HG02588 (cell line): ENCODE measurements at regions not wholly inside any gene's neighbourhood (a gene's known extent, or its start where the extent isn't known, plus 50 kb on each side); places are given as distances from the start of the nearest gene placed in this dataset.

Experiments
- ATAC-seq: cut with Tn5 transposase; IDR thresholded peaks from one replicate; pipeline ENCODE4 v1.9.1; 2021; ENCODE audit warnings: mild to moderate bottlenecking, moderate library complexity; ENCODE audit not compliant: unreplicated experiment

DNA sequence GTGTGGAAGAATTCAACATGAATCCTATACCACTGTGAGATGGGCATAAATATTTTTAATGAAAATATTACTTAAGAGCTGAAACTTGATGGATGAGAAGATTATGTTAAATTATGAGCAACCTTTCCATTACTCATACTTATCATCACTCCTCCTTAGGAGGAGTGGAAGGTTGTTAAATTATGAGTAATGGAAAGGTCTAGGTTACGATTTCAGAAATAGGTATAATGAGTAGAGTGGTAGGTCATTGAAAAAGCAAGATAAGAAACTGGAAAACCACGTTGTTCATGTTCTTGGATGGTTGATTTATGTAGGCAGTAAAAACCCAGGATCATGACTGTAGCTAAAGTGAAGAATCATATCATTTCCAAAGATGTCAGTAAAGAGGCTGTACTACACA is 973.2 kb upstream of the RAG2 start:
- ATAC-seq: no peak

DNA sequence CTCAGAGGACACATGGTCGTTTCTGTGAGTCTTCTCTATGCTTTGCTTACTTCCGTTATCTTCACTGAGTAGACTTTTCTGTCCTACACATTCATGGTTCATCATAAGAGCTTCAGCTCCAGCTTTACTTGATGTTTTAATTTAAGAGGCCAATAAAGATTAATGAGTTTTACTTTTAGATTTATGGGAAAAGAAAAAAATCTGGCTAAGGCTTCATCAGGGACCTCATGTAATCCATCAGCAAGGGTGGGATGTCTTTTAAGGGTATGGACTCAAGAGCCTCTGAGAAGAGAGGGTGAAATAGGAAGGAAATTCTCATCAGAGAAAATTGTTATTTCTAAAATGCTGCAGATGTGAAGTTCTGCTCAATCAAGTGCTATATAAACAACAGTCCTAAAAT is 963.0 kb upstream of the RAG2 start:
- no peak for ATAC-seq

DNA sequence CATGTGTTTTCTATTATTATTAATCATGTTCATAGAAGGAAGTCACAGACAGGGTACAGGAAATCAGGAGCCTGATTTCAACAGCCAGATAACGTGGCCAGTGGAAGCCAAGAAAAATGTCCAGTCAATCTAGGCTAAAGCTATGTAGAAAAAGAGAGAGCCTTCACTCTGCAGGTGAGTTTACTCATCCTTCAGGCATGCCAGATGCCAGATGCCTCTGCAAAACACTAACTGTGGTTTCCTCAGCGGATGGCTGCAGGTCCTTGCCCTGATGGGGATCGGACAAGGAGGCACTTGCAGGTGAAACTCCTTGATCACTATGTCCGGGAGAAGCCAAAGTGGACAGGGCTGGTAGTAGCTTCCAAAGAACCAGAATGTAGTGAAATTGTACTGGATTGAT is 962.3 kb upstream of the RAG2 start:
- ATAC-seq: no peak

DNA sequence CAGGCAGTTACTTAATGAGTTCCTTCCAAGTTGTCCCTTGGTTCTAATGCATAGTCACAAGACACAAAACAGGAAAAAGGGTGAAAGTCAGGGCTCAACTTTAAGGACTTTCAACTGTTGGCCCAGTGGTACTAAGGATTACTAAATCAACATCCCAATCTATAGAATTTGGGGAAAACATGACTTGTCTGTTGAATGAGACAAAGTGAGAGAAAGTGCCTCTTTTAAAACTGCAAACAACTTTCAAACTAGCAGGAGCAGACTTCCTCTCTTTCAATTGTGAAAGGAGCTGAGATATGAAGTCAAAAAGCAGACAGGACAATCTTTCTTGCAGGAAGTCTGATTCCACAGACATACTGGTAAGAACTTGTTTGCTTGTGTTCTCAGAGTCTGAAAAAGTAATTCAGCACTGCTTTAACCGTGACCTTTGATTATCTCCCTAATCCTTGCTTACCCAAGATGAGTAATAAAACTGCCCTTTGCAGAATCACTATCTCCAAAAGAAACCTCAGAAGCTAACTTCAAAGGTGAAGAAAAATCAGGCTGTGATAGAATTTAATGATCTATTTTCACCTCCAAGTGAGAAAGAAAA is 960.7 kb upstream of the RAG2 start:
- no peak for ATAC-seq

DNA sequence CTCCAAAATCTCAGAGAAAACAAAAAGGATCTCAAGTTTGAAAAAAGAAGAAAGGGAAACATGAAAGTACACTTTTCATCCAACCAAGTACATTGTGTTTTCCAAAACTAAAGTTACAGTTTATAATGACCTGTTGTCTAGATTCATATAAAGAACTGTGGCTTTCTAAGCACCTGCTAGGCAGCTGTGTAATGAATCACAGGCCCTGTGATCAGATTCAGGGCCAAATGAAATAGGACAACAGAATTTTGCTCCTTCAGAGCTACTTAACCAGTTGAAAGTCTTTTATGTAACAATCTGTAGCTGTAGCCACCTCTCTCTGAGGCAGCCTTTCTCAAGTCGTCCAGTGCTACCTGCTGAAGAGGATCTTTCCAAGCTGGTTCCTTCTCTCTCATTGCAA is 960.0 kb upstream of the RAG2 start:
- ATAC-seq: no peak

DNA sequence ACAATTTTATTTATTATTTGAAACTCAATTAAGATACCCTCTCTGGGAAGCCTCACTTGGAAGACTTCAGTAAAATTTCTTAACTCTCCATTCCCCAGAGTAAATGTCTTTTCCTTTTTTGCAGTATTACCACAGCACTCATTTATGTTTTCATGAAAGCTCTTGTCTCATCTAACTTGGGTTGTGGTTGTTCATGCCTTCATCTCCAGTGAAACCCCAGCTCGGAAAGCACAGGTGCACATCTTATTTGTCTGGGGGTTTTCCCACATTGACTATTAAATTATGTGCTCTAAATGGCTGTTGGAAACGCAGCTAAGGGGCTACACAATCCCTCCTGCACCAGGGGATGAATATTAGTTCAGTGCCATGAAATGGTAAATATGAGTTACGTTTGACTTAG is 954.2 kb upstream of the RAG2 start:
- ATAC-seq: no peak

DNA sequence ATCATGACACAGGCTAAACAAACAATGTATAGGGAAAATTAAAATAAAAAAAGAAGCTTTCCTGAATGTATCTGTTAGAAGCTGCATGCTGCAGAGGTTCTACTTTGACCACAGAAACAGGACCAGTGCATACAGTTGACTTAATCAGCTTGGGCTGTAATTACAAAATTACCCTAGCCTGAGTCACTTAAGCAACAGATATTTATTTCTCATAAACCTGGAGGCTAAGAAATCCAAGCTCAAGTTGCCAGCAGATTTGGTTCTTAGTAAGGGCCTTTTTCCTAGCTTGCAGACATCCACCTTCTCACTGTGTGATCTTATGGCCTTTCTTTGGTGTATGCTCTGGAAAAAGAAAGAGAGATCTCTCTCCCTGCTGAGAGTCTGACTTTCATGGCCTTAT is 946.5 kb upstream of the RAG2 start:
- no peak for ATAC-seq

DNA sequence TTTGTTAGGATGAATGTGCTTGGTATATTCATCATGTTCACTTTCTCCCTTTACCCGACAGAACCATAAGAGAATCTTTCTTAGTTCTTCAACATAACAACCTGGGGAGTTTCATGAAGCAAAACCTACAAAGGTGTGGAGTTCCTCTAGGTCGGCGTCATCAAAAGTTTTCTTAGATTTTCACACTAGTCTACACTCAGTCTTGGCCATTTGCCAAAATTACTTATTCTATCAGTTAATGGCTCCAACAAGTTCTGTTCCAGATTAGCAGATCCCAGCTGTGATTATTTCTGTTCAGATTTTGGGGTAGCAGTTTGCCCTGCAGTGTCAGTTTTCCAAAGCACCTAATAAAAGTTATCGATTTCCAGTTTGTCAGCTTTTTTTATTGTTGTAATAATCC is 935.8 kb upstream of the RAG2 start:
- ATAC-seq: no peak

DNA sequence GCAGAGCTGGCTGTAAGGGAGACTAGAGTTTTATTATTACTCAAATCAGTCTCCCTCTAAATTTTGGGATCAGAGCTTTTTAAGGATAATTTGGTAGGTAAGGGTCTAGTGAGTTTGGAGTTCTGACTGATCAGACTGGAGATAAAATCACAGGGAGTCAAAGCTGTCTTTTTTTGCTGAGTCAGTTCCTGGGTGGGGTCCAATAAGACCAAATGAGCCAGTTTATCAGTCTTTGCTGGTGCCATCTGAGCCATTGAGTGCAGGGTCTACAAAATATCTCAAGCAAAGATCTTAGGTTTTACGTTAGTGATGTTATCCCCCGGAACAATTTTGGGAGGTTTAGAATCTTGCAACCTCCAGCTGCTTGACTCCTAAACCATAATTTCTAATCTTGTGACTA is 935.1 kb upstream of the RAG2 start:
- no peak for ATAC-seq

DNA sequence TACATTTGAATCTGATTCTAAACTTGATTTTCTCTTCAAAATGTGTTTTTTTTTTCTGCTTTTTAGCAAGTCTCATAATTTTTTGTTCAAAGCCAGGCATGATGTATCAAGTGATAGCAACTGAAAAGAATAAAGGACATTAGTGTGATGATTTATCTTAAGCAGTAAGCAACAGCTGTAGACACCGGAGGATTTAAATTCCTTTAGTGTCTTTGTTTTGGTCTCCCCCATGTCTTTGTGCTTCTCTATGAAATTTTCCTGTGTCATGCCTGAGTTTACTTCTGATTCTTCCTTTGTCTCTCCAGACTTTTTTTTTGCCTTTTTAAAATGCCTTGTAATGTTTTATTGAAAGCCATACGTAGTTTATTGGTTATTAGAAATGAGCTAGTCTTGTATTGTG is 934.2 kb upstream of the RAG2 start:
- ATAC-seq: no peak

DNA sequence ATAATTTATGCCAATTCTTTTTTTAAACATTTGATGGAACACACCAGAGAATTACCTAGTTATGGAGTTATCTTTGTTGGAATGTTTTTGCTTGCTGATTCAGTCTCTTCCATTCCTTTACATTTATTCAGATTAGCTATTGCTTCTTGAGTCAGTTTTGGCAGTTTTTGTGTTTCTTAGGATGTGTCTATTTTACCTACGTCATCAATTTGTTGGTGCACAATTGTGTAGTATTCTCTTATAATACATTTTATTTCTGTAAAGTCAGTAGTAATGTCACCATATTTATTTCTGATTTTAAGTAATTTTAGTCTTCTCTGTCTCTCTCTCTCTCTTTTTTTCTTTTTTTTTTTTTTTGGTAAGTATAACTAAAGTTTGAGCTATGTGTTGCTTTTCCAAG is 929.5 kb upstream of the RAG2 start:
- ATAC-seq: no peak

DNA sequence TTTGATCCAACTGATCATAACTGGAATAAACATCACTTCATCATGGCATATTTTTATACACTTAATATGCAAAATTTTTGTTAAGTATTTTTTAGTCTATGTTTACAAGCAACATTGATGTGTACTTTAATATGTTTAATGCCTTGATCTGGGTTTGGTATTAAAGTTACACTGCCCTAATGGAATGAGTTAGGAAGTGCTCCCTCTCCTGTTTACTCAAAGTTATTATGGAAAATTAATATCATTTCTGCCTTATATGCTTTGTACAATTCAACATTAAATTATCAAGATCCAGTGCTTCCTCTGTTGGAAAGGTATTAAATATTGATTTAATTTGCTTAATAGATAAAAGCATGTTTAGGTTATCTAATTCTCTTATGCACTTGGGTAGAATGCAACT is 927.3 kb upstream of the RAG2 start:
- ATAC-seq: no peak

DNA sequence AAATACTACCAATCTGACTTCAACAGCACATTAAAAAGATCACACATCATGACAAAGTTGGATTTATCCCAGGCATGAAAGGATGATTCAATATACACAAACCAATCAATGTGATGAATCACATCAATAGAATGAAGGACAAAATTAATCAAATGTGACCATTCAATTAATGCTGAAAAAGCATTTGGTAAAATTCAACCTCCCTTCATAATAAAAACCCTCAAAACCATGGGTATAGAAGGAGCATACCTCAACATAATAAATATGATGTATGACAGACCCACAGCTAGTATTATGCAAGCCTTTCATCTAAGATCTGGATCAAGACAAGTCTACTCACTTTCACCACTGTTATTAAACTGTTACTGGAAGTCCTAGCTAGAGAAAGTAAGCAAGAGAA is 921.7 kb upstream of the RAG2 start:
- ATAC-seq: no peak

DNA sequence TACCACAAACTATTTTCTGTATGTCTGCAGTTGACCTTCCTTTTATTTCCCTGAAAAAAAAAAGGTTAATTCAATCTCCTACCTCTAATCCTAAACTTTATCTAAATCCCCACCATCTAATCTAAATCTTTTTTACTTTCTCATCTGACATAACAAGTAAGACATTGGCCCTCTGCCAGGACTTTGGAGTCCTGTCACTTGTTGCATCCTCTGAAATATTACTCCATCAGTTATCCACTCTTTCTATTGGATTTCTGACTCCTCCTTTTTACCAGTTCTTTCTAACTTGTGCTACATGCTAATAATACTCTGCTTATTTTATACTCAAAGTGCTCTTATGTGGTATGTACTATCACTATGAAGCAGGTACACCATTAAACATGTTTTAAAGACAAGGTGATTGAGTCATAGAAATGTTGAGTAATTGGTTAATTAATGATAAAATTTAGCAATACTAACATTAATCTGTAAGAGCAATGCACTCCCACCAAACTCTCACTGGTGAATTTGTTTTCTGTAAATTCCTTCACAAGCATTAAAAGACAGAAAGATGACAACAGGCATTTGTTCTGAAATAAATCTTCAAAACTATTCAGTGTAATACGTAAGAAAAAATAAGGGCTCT is 914.2 kb upstream of the RAG2 start:
- ATAC-seq: no peak

DNA sequence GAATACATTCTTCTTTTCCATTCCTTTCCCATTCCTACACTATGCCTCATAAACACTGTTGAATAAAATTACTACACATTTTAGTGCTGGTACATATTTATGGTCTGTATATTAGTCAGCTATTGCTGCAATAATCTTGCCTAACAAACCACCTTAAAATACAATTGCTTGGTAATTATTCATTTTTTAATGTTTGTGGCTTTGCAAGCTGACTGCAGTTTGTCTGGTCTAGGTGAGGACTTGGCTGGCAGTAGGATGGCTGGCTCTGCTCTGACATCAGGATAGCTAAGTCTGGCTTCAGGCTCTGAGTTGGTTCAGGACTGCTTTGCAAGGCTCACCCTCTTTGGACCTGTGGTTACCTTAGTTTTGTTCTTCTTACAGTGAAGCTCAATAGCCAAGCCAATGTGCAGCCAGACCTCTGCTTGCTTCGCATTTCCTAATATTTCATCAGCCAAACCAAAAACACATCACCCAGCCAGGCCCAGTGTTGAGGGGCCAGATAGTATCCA is 913.4 kb upstream of the RAG2 start:
- no peak for ATAC-seq

DNA sequence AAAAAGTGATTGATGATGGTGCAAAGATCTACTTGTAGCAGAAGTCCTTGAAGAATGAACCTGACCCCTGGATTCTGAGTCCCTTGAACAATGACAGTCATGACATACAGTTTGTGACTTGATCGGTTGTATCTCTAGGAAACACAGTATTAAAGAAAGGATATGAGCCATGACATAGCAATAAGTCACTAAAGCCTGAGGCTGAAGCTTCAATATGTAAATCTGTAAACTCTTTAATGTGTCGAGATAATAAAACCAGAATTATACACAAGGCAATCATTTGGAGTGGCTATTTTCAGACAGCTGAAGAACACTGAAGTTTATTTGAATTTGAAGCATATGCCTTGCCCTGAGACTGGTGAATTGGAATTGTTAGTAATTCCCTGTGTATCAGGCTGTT is 911.5 kb upstream of the RAG2 start:
- ATAC-seq: no peak

DNA sequence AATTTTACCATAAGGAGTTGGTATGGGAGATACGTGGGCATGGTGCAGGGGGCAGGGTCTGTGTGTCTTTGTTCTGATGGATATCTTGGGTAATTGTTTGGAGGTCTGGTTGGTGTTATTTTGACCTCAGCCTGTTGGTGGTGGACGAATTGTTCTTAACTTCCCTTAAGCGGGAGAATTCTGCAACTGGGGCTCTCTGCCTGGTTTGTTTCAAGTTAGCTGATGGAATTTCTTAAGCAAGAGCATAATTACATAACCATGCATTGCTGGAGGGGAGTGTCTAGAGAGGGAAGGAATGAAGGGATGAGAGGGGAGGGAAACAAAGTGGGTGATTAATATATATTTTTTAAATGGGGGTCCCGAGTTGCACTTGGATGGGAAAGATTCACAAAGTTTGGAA is 908.5 kb upstream of the RAG2 start:
- no peak for ATAC-seq

DNA sequence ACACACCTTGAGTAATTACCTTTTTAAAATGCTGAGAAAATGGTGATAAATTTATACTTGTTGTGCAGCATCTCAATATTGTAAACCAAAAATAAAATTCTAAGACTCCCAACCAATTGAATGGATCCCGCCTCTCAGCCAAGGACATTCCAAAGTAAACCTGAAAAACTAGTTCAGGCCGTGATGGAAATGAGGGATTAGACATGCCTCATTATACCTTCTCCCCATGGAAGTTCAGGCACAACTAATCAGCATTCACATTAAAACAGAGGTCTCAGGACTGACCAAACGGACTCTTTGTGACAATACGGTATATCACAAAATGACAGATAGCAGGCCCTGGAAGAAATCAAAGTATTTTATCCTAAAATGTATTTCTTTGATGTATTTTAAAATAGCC is 907.4 kb upstream of the RAG2 start:
- ATAC-seq: no peak

DNA sequence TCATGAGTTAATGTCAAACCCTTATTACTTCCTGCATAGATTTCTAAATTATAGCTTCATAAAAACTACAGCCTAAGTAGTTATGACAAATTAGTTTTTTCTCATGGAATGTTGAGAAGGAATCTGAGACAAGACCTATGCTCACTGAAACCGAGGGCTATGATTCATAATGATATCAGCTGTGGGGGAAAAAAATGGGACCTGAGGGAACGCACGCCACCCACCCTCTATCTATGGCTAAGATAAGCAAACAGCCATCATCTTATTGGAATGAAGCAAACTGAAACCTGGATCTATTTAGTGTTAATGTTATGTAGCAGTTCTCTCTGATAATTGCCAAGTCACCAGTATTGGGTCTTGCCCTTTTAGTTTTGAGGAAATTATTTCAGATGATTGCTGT is 906.9 kb upstream of the RAG2 start:
- ATAC-seq: no peak

DNA sequence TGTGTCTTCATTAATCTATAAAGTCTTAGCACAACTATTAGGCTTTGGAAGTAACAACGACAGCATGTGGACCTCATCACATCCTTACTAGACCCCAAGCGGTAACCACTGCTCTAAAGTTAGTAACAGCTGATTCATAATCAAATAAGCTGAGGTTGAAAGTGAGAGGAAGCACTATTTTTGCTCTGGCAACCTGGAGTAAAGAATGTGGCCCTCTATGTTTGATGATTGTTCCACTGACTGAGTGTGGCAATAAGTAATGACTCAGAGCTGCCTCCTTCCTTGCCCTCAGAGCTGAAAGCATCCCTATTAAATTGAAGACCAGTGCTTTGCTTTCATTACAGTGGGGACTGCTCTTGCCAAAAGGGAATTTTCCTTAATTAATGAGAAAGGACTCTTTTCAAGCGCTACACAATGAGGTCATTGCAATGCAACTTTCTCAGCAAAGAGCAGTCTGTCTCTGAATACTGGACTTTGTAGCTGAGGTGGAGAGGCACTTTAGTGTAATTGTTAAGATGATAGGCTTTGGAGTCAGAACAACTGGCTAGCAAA is 906.1 kb upstream of the RAG2 start:
- peak; percentile 92 for ATAC-seq

DNA sequence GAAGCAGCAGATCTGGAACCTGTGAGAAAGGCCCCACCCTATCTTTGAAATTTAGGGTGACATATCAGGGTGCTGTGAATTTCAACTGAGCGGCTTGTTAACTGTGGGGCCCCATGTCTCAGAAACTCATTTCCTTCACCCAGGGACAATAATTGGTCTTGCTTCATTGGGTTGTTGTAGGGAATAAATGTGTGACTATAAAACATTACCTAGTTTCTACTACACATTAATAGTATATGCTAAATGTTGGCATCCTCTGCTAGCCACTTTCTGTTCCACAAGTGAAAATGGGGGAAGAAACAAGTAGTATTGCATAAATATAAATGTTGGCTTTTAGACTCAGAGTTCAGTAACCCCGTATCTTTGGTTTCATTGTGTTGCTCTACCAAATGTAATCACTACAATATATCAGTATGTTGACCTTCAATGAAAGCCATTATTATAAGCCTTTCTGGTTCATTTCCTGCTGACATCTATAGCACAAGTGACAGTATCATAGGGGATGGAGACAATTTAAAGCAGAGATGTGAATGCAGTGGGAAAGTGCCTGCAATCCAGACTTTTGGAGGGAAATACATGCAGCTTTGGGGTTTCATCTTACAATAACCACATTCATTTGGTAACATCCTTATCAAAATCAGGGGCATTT is 905.5 kb upstream of the RAG2 start:
- peak; percentile 28 for ATAC-seq

DNA sequence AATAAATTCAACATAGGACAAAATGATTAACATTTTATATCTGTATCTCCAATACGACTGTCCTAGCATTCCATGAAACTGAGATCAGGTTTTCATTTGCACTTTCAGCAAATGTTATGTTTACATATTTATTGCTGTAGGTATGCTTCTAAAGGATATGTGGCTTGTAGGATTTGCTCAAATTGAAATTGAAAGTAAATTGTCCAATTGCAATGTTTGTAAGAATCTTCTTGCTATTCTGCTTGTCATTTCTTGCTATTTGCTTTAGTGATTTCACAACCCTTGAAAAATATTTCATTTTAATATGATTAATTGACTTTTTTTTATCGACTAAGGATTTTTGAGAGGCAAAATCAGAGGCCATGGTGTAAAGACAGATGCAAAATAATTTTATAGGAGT is 904.2 kb upstream of the RAG2 start:
- no peak for ATAC-seq
